Midbrain (tissue), 1 donor: ENCODE measurements at regions not wholly inside any gene's neighbourhood (a gene's known extent, or its start where the extent isn't known, plus 50 kb on each side); places are given as distances from the start of the nearest gene placed in this dataset.

Experiments used
- DNase-seq: peaks from one replicate; lab custom pipeline; 2025; lab: John Stamatoyannopoulos, UW

DNA sequence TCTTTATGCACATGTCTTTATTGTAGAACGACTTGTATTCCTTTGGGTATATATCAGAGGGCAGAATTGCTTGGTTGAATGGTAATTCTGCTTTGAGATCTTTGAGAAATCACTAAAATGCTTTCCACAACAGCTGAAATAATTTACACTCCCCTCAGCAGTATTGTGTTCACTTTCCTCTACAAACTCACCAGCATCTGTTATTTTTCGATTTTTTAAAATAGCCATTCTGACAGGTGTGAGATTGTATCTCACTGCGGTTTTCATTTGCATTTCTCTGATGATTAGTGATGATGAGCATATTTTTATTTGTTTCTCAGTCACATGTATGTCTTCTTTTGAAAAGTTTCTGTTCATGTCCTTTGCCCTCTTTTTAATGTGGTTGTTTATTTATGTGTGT, 459.8 kb downstream of the PABPC4L start:
- no peak for DNase-seq

DNA sequence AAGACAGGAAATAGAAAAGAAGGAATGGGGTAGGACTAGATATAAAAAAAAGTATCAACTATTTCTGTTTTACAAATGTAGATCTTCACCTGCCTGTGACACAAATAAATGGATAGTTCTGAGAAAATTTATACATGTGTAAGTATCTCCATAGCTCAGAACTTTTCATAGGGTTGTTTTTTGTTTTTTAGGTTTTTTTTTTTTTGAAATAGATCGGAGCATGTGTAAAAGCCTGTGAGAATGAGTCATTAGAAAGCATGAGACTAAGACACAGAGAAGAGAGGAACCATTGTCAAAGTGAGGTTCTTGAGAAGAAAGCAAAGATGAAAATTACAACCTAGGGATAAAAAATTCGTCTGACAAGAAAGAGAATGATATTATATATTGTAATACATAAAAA, 481.6 kb downstream of the PABPC4L start:
- no peak for DNase-seq

DNA sequence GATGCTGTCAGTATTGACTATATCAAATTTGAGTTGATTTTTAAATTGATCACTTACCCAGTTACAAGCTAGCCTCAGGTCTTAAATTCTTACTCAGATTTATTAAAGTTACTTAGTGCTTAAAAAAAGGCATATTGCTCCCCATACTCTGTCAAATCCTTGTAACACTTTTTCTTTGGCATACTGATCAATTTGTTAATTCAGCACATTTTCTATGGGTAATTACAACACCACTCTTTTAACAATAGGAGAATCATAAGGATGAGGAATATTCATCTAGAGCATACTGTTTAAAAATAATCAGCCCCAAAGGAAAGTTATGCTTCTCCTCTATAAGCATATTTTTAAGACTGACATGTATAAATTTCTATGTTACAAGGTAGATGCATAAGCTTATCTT, 482.5 kb downstream of the PABPC4L start:
- DNase-seq, result no peak

DNA sequence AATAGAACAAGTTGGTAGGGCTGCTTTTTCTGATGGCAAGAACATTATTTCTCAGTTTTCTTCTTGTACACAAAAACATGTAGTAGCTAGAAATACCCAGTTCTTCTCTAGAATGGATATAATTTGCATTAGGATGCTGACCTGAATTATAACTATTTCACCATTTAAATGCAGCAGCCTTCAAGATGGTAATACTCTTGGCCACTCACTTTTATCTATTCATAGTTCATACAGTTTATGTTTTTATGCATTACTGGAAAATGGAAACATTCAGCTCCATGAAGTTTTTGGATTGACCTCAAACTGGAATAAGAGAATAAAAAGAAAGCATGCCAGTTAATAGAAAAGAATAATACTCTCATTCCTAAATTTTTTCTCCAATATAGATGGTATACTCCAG, 487.4 kb downstream of the PABPC4L start:
- no peak for DNase-seq

DNA sequence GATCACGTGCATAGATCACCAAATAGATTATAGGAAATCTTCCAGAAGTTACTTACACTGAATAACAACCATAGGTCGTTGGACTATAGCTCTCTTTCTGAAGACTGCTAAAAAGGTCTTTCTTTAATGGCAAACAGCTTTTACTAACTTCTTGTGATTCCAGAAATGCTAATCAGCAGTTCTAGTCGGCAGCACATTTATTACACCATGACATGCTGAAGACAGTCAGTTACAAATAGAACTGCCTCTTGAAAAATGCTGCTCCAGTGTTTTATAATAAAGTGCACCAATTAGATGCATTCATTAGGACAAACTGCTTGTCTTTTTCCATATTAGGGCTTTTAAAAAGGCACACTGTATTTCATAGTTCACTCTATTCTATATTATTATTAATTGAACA, 488.2 kb downstream of the PABPC4L start:
- DNase-seq, result no peak

DNA sequence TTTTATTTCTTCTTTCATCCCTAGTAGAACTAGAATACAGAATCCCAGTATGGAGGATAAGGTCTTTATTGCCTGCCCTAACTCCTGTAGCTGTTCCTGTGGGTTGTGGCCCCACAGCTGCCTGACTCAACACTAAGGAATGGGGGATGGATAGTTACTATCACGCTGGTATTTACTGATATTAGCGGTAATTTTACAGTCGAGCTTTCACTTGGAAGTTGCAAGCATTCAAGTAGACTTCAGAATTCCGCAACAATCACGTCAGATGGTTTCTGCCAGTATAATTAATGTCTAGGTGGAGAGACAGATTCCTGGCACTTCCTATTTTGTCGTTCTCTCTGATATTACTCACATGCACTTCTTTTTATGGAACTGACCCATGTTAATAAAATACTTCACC, 489.8 kb downstream of the PABPC4L start:
- DNase-seq, result no peak

DNA sequence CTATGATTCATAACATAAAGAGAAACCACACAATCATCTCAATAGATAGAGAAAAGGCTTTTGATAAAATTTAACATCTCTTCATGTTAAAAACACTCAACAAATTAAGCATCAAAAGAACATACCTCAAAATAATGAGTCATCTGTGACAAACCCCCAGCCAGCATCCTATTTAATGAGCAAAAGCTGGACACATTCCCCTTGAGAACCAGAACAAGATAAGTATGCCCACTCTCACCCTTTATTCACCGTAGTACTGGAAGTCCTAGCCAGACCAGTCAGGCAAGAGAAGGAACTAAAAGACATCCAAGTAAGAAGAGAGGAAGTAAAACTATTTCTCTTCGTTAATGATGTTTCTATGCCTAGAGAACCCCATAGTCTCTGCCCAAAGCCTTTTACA, 507.2 kb downstream of the PABPC4L start:
- DNase-seq, result no peak

DNA sequence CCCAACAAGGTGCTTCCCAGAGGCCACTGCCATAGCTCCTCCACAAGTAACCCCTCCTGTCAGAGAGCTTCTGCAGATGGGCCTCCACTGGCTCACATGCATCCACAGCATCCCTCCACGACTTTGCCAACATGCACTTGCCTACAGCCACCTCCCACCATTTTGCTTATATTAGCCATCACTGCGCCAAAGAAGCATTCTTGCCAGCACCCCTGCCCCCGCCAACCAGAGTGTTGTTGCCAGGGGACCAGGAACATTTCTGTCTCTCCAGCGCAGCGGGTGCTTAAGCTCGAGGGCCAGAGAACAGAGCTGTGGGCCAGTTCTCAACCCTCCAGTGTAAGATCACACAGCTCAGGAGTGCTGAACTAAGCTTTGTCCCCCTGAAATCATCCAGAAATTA, 517.6 kb downstream of the PABPC4L start:
- no peak for DNase-seq

DNA sequence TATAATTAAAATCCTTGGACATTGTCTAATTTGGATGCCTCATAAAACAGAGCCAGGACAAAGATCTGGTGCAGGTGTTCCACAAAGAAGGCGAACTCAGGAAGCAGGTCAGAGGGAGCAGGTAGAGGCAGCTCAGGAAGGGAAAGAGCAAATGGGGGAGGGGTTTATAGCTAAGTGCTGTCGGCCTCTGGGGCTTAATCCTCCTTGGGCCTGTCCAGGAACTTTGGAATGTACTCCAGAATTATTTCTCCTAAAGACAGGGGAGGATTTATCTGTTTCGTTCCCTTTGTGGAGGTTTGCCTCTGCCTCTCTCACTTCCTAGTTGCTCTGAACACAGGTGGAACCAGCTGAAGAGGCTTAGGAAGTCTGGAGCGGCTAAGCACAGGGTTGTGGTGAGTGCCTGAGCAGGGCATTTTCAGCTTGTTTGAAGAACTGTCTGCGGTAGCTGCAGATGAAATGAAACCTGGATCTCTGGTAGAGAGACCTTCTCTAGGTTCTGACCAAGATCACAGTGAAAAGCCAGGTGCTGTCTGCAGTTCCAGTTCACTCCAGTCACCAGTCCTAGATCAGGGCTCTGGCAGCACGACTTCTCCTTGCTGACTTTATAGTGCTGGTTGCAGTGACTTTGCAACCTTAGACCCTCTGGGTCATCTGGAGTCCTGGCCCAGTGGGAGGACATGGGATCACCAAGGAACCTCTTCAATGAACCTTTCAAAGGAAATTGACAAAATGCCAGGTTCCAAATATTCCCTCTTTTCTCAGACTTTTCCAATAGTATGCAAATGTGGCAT, 519.2 kb downstream of the PCDH10 start:
- no peak for DNase-seq

DNA sequence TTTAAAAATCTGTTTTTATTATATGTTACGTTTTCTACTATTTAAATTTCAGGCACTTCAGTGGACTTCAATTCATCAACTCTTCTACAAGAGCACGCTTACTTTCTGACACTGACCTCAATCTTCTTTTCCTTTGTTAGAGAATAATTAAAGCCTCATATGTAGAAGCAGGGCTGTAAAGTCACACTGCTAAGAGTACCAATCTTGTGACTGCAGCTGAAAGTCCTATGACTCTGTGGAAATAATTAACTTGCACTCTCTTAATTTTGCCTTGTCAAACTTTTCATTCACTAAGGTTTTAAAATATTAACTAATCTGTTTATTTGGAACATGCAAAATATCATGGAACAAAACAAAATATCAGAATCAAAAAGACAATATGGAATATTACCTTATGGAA, 498.1 kb downstream of the PCDH10 start:
- no peak for DNase-seq

DNA sequence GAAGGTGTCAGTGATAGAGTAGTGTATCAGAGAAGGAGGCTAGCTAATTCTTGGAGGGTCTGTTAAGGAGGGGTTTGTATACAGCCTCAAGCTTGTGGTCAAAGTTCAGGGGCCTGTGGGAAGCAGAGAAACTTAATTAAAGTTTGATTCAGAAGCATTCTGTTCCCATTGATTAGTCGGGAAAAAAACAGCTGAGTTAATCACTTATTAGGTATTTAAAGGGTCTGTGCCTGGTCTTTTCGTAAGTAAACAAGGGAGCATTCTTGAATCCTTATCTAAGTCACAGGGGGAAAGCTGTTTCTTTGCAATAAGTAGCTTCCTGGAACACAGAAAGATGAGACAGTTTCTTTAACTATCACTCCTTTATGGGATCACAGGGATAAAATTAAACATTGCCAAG, 492.1 kb downstream of the PCDH10 start:
- DNase-seq, result no peak

DNA sequence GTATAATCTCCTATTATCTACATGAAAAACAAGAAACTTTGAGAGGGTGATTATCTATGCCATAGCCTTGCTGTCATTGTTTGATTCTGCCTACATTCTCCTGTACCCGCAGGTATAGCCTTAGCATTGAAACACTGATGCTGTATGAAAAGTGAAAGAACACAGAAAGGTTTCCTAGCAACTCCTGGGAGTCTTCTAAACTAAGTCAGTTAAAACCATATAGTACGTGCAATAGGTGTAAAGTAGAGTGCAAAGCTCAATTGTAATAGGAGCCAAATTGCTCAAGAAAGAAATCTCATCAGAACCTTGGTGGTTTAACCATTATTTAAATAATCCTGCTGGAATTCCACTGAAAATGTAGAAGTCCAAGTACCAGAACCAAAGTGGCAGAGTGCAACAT, 489.7 kb downstream of the PCDH10 start:
- DNase-seq, result no peak

DNA sequence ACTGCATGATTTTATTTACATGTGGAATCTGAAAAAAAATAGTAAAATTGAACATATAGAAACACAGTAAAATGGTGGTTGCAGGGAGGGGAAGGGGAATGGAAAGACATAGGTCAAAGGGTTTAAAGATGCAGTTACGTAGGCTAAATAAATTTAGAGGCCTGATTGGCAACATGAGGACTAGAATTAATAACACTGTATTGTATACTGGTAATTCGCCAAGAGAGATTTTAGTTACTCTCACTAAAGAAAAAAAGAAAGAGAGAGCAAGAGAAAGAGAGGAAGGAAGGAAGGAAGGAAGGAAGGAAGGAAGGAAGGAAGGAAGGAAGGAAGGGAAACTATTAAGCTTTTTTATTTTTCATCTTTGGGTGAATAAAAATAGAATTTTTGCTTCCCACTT, 488.1 kb downstream of the PCDH10 start:
- no peak for DNase-seq

DNA sequence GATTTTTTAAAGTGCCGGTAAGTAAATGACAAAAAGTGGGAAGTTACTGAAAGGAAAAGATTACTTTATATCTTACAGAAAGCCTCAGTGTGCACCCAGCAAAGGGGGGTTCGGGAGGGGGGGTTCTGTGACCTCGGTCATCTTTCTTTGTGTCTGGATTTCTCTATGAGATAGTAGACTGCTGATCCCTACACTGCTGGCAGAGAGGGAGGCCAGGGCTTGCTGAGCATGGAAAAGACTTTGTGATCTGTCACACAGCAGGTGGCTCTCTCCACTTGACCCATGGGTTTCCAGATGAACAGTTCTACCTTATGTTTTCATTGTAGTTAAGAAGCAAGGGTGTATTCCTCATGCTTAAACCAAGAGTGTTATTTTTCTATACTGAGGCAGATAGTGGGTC, 475.6 kb downstream of the PCDH10 start:
- no peak for DNase-seq

DNA sequence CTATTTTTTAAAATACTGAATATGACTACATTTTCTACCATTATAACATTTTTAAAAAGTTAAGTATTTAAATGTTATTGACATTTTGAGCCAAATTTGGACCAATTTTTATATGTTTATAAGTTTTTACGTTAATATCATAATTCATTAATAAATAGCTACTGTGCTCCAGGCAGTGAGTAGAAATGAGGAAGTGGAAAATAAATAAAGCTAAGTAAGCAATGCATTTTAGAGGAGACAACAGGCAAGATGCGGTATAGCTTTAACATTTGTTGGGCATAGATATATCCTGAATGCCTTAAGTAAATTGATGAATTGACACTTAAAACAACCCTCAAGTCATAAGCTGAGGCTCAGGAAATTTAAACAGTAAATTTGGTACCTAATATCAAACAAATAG, 474.8 kb downstream of the PCDH10 start:
- no peak for DNase-seq

DNA sequence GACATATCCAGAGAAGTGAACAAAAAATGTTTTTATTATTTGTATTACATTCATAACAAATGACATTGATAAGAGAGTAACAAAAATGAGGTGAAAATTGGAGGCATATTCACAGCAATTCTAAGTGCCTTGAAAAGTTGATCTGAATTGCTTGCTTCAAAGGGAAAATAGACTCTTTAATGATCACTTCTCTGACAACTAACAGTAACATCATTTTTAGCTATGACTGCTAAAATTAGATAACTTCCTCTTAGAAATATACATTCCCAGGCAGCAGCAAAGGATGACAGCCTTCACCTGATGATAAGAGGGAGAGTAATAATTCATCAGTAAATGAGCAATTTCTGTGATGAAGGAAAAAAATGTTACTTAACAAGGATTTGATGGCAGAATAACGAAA, 472.5 kb downstream of the PCDH10 start:
- DNase-seq, result no peak

DNA sequence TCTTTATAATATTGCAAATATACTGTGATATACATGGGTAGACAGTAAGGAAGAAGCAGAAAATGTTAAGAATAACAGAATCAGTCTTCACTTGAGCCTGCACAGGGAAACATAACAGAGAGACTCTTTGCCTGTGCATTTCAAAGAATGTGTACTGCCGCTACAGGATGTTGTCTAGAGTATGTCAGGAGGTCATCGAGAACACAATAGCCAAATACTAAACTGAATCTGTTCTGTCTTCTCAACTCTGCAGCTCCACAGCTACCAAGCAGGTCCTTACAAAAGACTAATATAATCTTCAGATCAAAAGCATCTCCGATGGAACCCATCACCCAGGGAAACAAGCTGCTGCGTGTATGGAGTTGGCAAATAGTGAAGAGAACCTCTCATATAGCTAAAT, 471.5 kb downstream of the PCDH10 start:
- DNase-seq, result no peak

DNA sequence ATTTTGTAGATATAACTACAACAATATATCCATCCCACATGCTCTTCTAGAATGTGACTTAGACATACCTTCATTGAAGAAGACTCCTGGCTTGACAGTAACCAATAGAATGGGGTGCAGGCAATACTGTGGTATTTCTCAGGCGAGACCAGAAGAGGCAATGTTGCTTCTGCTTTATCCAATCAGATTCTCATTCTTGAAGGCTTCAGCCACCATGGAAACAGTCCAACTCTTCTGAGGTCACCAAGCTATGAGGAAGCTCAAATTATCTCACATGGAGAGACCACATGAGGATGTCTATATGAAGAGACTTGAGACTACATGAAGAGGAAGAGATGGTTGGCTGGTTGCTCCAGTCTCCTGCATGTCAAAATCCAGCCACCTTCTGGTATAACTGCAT, 469.9 kb downstream of the PCDH10 start:
- no peak for DNase-seq

DNA sequence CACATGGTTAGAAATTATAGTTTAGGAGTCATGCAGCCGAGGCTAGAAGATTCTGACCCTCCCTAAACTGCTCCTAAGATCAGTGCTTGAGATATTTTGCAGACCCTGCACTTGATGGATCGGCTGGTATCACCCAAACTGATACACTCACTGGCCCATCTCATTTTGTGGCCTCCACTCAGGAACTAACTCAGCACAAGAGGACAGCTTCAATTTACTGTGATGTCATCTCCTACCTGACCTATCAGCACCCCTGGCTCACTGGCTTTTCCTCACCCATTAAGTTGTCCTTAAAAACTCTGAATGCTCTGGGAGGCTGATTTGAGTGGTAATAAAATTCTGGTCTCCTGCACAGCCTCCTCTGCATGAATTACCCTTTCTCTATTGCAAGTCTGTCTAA, 450.9 kb downstream of the PCDH10 start:
- DNase-seq, result no peak

DNA sequence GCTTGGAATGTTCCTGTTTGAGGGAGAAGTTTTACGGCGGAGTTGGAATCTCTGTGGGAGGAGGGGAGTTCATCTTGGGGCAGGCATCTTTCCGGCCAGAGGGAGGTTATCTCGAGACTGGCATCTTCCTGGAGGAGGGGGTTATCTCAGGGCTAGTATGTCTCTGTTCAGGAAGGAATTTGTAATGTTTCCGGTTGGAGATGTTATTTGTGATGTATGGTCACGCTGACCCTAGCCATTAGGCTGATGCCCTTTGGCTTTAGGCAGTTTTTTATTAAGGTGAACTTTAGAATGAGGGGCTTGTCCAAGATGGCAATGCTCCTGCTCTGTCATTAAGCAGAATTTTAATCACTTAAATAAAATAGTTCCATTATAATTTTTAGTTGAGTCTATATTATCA, 449.7 kb downstream of the PCDH10 start:
- no peak for DNase-seq

DNA sequence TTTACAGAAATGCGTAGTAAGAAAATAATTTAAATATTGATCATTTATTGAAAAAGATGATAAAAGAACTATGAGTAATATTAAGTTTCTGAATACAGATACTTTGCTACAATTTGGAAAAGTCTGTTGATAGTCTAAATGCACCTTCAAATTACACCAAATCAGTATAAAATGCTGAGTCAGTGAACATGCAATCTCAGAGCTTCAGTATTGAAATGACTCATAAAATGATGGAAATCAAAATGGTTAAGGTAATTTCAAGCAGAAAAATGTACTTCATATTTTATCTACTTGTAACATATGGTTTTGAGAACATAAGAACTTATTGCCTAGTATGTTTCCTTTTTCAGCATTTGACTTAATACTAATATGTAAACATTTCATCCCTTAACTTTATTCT, 448.2 kb downstream of the PCDH10 start:
- DNase-seq, result no peak

DNA sequence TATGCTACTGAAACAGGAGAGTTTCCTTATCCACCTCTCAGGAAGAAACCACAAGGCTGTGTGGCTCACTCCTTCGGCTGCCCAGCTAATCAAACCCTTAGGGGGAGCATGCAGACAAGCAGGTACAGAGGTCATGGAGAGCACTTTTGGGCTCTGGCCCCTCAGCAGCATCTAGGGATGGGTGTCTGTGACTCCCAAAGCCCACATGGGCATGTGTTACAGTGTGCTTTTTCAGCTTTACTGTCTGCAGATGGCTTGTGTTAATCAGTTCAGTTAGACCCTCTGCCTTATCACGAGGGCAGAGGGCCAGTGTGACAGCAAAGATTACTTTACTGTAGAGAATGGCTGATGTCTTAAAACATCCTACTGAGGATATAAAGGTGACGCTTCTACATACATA, 447.4 kb downstream of the PCDH10 start:
- DNase-seq, result no peak

DNA sequence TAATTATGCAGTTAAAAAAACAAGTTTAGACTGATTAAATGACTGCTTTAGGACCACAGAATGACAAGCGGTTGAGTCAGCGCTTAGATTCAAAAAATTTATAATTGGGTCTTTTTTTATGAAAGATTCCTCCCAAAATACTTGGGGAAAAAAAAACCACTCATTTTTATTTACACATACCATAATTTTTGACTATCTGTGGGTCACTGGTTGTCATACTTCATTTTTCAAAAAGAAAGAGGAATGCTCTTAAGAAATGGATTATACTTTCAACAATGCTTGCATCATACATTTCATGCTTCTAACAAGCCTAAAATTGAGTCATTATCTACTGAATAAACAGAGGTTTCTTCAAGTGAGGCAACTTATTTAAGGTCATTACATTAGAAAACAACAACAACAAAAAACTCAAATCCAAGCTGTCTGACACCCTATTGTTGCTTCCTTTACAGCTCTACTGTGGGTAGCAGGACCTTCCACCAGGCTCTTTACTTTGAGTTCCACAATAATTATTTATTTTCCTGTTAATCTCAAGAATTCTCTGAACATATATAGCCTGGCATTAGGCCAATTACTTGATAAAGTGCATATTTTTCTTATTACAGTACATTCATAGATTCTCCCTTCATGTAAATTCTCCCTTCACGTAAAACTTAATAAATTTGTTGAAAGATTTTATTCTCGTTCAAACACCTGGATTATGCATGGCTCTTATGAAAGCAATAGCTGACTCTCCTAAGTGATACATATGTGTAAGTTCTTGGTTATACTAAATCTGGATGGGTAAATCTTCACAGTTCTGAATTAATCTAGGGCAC, 445.5 kb downstream of the PCDH10 start:
- DNase-seq, result no peak

DNA sequence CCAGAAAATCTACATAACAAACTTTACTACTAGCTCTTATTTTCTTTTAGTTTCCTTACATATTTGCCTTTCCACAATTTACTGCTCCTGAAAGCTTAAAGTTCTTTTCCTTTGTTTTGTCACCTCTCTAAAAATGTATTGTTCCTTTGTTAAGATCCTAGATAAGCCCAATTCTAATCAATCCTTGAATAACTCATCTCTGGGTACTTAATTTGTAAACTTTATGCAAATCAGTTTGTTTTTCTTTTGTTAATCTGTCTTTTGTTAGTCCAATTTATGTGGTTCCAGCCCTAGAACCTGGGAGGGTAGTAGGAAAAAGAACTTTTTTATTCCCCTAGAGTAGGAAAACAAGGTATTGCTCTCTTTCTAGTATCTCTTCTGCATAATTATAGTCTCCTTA, 444.7 kb downstream of the PCDH10 start:
- DNase-seq, result no peak
